GM10266 (cell line): ENCODE measurements at regions not wholly inside any gene's neighbourhood (a gene's known extent, or its start where the extent isn't known, plus 50 kb on each side); places are given as distances from the start of the nearest gene placed in this dataset.

Experiments
- DNase-seq: peaks from one replicate; pipeline ENCODE4 v3.0.0; 2012; ENCODE audit errors: extremely low spot score
- CTCF ChIP-seq: IDR thresholded peaks from 2 replicates; pipeline ENCODE4 v1.5.1; 2012; ENCODE audit warnings: mild to moderate bottlenecking, low read depth; ENCODE audit not compliant: control insufficient read depth, insufficient read depth; ENCODE audit errors: missing control alignments

GRCh38 chr2:196224756-196225155 lies 53.4 kb upstream of the STK17B start:
- no peak for DNase-seq
- no peak for TF ChIP-seq CTCF

- TF ChIP-seq CTCF, result no peak
- DNase-seq, result no peak
These were observed 53.8 kb upstream of the STK17B start for GRCh38 chr2:196225213-196225612.

GRCh38 chr2:196226058-196226706 lies 54.8 kb upstream of the STK17B start:
- TF ChIP-seq CTCF, result no peak

GRCh38 chr2:196226707-196227065 lies 55.3 kb upstream of the STK17B start:
- no peak for TF ChIP-seq CTCF
- DNase-seq, result no peak

More at GRCh38 chr2:196226058-196226706, 54.8 kb upstream of the STK17B start:
- DNase-seq, result no peak

GRCh38 chr2:196229013-196229412 lies 57.6 kb upstream of the STK17B start:
- DNase-seq, result no peak
- TF ChIP-seq CTCF, result no peak

GRCh38 chr2:196230061-196230854 lies 58.9 kb upstream of the STK17B start:
- no peak for TF ChIP-seq CTCF
- no peak for DNase-seq

GRCh38 chr2:196233021-196233804 lies 61.8 kb upstream of the STK17B start:
- DNase-seq, result no peak
- TF ChIP-seq CTCF, result no peak
